GM12864 (cell line): ENCODE measurements at regions not wholly inside any gene's neighbourhood (a gene's known extent, or its start where the extent isn't known, plus 50 kb on each side); places are given as distances from the start of the nearest gene placed in this dataset.

Experiments
- DNase-seq: peaks from one replicate; pipeline ENCODE4 v3.0.0-alpha.2; 2011; ENCODE audit warnings: low read depth
- H3K4me3 ChIP-seq: 2 replicates; pipeline ENCODE4 v1.5.1; 2011; ENCODE audit warnings: mild to moderate bottlenecking, low read depth, low read length, control low read depth
- TF ChIP-seq, protein P1 (sequence below): IDR thresholded peaks from 2 replicates; pipeline ENCODE4 v1.5.1; 2011; ENCODE audit warnings: low read depth, mild to moderate bottlenecking, moderate library complexity, low read length, control low read depth, inconsistent platforms; ENCODE audit errors: missing control alignments

- no peak overlapping the region for H3K4me3 ChIP-seq
- DNase-seq: no peak
- TF ChIP-seq, protein P1, sequence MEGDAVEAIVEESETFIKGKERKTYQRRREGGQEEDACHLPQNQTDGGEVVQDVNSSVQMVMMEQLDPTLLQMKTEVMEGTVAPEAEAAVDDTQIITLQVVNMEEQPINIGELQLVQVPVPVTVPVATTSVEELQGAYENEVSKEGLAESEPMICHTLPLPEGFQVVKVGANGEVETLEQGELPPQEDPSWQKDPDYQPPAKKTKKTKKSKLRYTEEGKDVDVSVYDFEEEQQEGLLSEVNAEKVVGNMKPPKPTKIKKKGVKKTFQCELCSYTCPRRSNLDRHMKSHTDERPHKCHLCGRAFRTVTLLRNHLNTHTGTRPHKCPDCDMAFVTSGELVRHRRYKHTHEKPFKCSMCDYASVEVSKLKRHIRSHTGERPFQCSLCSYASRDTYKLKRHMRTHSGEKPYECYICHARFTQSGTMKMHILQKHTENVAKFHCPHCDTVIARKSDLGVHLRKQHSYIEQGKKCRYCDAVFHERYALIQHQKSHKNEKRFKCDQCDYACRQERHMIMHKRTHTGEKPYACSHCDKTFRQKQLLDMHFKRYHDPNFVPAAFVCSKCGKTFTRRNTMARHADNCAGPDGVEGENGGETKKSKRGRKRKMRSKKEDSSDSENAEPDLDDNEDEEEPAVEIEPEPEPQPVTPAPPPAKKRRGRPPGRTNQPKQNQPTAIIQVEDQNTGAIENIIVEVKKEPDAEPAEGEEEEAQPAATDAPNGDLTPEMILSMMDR: no peak
Observed at GRCh38 chr2:158889135-158889853, 79.1 kb upstream of the TANC1 start.

DNA sequence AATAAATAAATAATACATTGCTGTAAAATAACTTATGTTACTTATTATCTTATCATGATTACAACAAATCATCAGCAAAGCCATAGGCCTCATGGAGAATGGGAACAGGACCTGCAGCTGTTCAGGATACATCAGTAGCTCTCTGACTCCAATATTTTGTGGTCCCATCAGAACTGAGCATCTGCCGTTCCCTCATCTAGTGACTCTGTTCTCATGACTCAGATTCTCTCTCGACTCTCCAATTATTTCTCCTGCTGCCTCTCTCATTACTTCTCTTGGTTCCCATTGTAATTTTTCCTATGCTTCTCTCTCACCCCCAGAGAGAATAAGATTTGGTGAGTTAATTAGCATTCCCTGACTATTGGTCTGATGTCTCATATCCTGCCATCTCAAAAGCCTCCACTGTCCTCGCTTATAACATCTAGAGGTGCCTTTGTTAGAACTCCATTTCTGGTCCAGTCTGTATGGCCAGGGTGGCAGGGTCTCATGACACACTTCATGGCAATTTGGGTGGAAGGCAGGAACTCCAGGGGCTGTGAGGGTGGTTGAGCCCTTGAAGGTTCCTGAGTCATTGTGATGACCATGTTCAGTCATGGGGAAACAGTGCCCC lies 78.0 kb upstream of the TANC1 start:
- no peak overlapping the region for H3K4me3 ChIP-seq
- no peak for DNase-seq
- TF ChIP-seq, protein P1: no peak

DNA sequence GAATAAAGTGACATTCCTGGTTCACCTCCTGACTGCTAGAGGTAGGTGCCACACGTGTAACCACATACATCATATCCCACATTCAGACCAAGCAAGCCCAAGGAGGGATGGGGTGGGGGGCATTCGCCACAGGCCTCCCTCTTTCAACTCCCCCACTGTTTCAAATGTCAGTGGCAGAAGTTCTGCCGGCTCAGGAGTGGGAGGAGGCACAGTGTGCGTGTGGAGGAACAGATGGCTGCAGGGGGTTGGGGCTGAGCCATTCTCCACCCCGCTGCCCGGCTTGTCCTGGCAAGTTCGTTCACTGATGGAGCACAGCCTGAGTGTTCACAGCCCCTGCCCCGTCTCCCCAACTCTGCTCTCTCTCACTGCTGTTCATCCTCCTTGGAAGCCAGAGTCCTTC lies 75.4 kb upstream of the TANC1 start:
- TF ChIP-seq, protein P1: no peak
- H3K4me3 ChIP-seq: no peak overlapping the region
- DNase-seq: no peak

DNA sequence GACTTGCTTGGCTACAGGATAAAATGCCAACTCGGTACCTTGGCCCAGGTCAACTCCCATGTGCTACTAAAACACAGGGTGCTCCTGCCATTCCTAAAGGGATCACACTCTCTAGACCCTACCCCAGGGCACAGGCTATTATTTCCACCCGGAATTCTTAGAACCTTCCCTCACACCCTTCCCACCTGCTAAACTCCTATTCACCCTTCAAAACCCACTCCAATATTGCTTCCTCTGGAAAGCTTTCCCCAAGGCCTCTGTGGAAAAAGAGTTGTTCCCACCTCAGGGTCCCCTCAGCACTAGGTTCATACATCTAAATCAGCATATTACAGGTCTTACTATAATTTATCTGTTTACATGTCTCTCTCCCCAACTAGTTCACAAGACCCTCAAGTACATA lies 75.0 kb upstream of the TANC1 start:
- TF ChIP-seq, protein P1: no peak
- no peak overlapping the region for H3K4me3 ChIP-seq
- no peak for DNase-seq

GRCh38 chr2:158894078-158894477 lies 74.4 kb upstream of the TANC1 start:
- no peak for DNase-seq
- no peak overlapping the region for H3K4me3 ChIP-seq
- TF ChIP-seq, protein P1: no peak

GRCh38 chr2:158894572-158894971 lies 73.9 kb upstream of the TANC1 start:
- TF ChIP-seq, protein P1: no peak
- no peak overlapping the region for H3K4me3 ChIP-seq
- DNase-seq: no peak

DNA sequence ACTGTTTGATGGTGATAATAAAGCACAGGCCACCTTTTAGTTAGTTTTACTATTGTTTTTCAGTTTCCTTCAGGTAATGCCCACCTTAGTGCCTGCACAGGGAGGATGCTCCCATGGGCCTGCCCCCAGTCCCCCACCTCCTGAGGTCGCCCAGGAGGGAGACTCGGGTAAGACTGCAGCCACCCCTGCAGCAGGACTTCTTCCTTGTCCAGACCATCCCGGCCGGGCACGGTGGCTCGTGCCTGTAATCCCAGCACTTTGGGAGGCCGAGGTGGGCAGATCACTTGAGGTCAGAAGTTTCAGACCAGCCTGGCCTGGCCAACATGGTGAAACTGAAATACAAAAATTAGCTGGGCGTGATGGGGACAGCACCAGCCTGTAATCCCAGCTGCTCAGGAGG lies 68.1 kb upstream of the TANC1 start:
- no peak for DNase-seq
- TF ChIP-seq, protein P1: no peak
- H3K4me3 ChIP-seq: no peak overlapping the region
